Astrocyte (in vitro differentiated cells and primary cell): ENCODE measurements at regions not wholly inside any gene's neighbourhood (a gene's known extent, or its start where the extent isn't known, plus 50 kb on each side); places are given as distances from the start of the nearest gene placed in this dataset.

Source experiments
- DNase-seq: peaks from one replicate; pipeline ENCODE4 v3.0.0-alpha.2; 2010; ENCODE audit warnings: low read depth
- FAIRE-seq: peaks from 2 replicates; lab custom pipeline; 2011; peaks lifted over from hg19 to GRCh38; lab: Jason Lieb, UNC
- H2AFZ ChIP-seq: 2 replicates; pipeline ENCODE4 v1.6.0; 2012; ENCODE audit warnings: low read depth, low read length, inconsistent platforms
- H3K27ac ChIP-seq: 2 replicates; pipeline ENCODE4 v1.5.1; 2011; ENCODE audit warnings: low read depth, low read length, inconsistent platforms
- H3K27me3 ChIP-seq: 2 replicates; pipeline ENCODE4 v1.6.0; 2011; ENCODE audit warnings: low read length, inconsistent platforms; ENCODE audit not compliant: insufficient read depth
- H3K36me3 ChIP-seq: 2 replicates; pipeline ENCODE4 v1.5.1; 2011; ENCODE audit warnings: low read length, inconsistent platforms; ENCODE audit not compliant: insufficient read depth
- H3K4me1 ChIP-seq: 2 replicates; pipeline ENCODE4 v1.5.1; 2011; ENCODE audit warnings: low read length, inconsistent platforms; ENCODE audit not compliant: insufficient read depth
- H3K4me2 ChIP-seq: 2 replicates; pipeline ENCODE4 v1.6.0; 2012; ENCODE audit warnings: low read length, inconsistent platforms
- H3K4me3 ChIP-seq: 2 replicates; pipeline ENCODE4 v1.5.1; 2011; ENCODE audit warnings: low read depth, mild to moderate bottlenecking, low read length, inconsistent platforms; ENCODE audit not compliant: insufficient read depth
- H3K79me2 ChIP-seq: 2 replicates; pipeline ENCODE4 v1.6.0; 2012; ENCODE audit warnings: mild to moderate bottlenecking, low read length, inconsistent platforms; ENCODE audit not compliant: insufficient read depth
- H3K9ac ChIP-seq: 2 replicates; pipeline ENCODE4 v1.6.0; 2012; ENCODE audit warnings: mild to moderate bottlenecking, low read length, inconsistent platforms
- H3K9me3 ChIP-seq: 2 replicates; pipeline ENCODE4 v1.5.1; 2012; ENCODE audit warnings: low read depth, mild to moderate bottlenecking, low read length, inconsistent platforms; ENCODE audit not compliant: insufficient read depth
- H4K20me1 ChIP-seq: 2 replicates; pipeline ENCODE4 v1.6.0; 2012; ENCODE audit warnings: low read length, inconsistent platforms; ENCODE audit not compliant: insufficient read depth
- H3K27ac Mint-ChIP-seq: one replicate; pipeline ENCODE4 v1.8.0; 2021; ENCODE audit warnings: mild to moderate bottlenecking, mixed read lengths; ENCODE audit not compliant: unreplicated experiment
- H3K27me3 Mint-ChIP-seq: one replicate; pipeline ENCODE4 v1.8.0; 2021; ENCODE audit warnings: low read depth, mixed read lengths; ENCODE audit not compliant: unreplicated experiment
- H3K36me3 Mint-ChIP-seq: one replicate; pipeline ENCODE4 v1.8.0; 2021; ENCODE audit warnings: low read depth, mixed read lengths; ENCODE audit not compliant: unreplicated experiment
- H3K4me1 Mint-ChIP-seq: one replicate; pipeline ENCODE4 v1.8.0; 2021; ENCODE audit warnings: low read depth, mixed read lengths; ENCODE audit not compliant: unreplicated experiment
- H3K4me3 Mint-ChIP-seq: one replicate; pipeline ENCODE4 v1.8.0; 2021; ENCODE audit warnings: mild to moderate bottlenecking, moderate library complexity, mixed read lengths; ENCODE audit not compliant: unreplicated experiment
- H3K9me3 Mint-ChIP-seq: one replicate; pipeline ENCODE4 v1.8.0; 2021; ENCODE audit warnings: mild to moderate bottlenecking, mixed read lengths; ENCODE audit not compliant: unreplicated experiment
- CTCF ChIP-seq: IDR thresholded peaks from 2 replicates; pipeline ENCODE4 v1.5.1; 2011; ENCODE audit warnings: low read depth, mild to moderate bottlenecking, inconsistent platforms, low read length, moderate library complexity; ENCODE audit not compliant: insufficient read depth
- EZH2 ChIP-seq: IDR thresholded peaks from 2 replicates; pipeline ENCODE4 v1.6.1; 2012; ENCODE audit warnings: mild to moderate bottlenecking, low read length, inconsistent platforms; ENCODE audit not compliant: insufficient read depth

GRCh38 chr1:184219883-184220282 lies 166.9 kb upstream of the C1orf21 start:
- H3K4me2 ChIP-seq = no peak overlapping the region
- no peak overlapping the region for H3K4me3 ChIP-seq
- no peaks in the 10 kb centered on the region for H3K4me1 Mint-ChIP-seq
- H3K79me2 ChIP-seq = no peaks in the 10 kb centered on the region
- no peak overlapping the region for H3K27ac ChIP-seq
- no peaks in the 10 kb centered on the region for H4K20me1 ChIP-seq
- FAIRE-seq (no peak), DNase-seq (no peak)
- H3K9me3 ChIP-seq = no peaks in the 10 kb centered on the region
- no peaks in the 10 kb centered on the region for H3K27me3 ChIP-seq
- peaks cover 11% of the 10 kb centered on the region for H3K27me3 Mint-ChIP-seq
- H2AFZ ChIP-seq = no peak overlapping the region
- no peak overlapping the region for H3K9ac ChIP-seq
- H3K9me3 Mint-ChIP-seq = no peaks in the 10 kb centered on the region
- no peaks in the 10 kb centered on the region for H3K4me1 ChIP-seq
- no peak overlapping the region for H3K27ac Mint-ChIP-seq
- no peak overlapping the region for H3K4me3 Mint-ChIP-seq
- no peaks in the 10 kb centered on the region for H3K36me3 ChIP-seq
- TF ChIP-seq CTCF = no peak
- TF ChIP-seq EZH2 = no peak
- H3K36me3 Mint-ChIP-seq = no peaks in the 10 kb centered on the region

- Histone ChIP-seq H3K4me3 (no peak overlapping the region), H3K9me3 (no peaks in the 10 kb centered on the region), H3K36me3 (no peaks in the 10 kb centered on the region), H3K4me2 (no peak overlapping the region), H3K79me2 (no peaks in the 10 kb centered on the region), H3K27me3 (no peaks in the 10 kb centered on the region), H3K9ac (no peak overlapping the region), H2AFZ (no peak overlapping the region), H4K20me1 (no peaks in the 10 kb centered on the region), H3K27ac (no peak overlapping the region), H3K4me1 (no peaks in the 10 kb centered on the region)
- FAIRE-seq (no peak), DNase-seq (no peak)
- TF ChIP-seq CTCF (no peak), EZH2 (no peak)
- H3K27ac Mint-ChIP-seq = no peak overlapping the region
- H3K36me3 Mint-ChIP-seq = no peaks in the 10 kb centered on the region
- H3K9me3 Mint-ChIP-seq = no peaks in the 10 kb centered on the region
- H3K4me3 Mint-ChIP-seq = no peak overlapping the region
- peaks cover 11% of the 10 kb centered on the region for H3K27me3 Mint-ChIP-seq
- H3K4me1 Mint-ChIP-seq = no peaks in the 10 kb centered on the region
Observed at GRCh38 chr1:184221087-184221486, 165.7 kb upstream of the C1orf21 start.

- Histone ChIP-seq H3K27ac (no peak overlapping the region), H3K9ac (no peak overlapping the region), H4K20me1 (no peaks in the 10 kb centered on the region), H3K79me2 (no peaks in the 10 kb centered on the region), H3K4me3 (no peak overlapping the region), H3K9me3 (no peaks in the 10 kb centered on the region), H3K4me2 (no peak overlapping the region), H3K36me3 (no peaks in the 10 kb centered on the region), H2AFZ (no peak overlapping the region), H3K27me3 (no peaks in the 10 kb centered on the region), H3K4me1 (no peaks in the 10 kb centered on the region)
- no peak overlapping the region for H3K27ac Mint-ChIP-seq
- peak; percentile 95 for TF ChIP-seq CTCF
- no peak for TF ChIP-seq EZH2
- no peaks in the 10 kb centered on the region for H3K9me3 Mint-ChIP-seq
- H3K36me3 Mint-ChIP-seq = no peaks in the 10 kb centered on the region
- H3K27me3 Mint-ChIP-seq = peaks cover 11% of the 10 kb centered on the region
- H3K4me3 Mint-ChIP-seq = no peak overlapping the region
- peak; percentile 81 for FAIRE-seq
- no peak for DNase-seq
- H3K4me1 Mint-ChIP-seq = no peaks in the 10 kb centered on the region
Observed at GRCh38 chr1:184222652-184223052, 164.2 kb upstream of the C1orf21 start.
